Middle frontal gyrus (tissue), 1 donor: ENCODE measurements at regions not wholly inside any gene's neighbourhood (a gene's known extent, or its start where the extent isn't known, plus 50 kb on each side); places are given as distances from the start of the nearest gene placed in this dataset.

ENCODE experiments used
- DNase-seq: peaks from one replicate; pipeline ENCODE4 v3.0.0-alpha.2; 2015; ENCODE audit warnings: low spot score; ENCODE audit errors: extremely low spot score

DNA sequence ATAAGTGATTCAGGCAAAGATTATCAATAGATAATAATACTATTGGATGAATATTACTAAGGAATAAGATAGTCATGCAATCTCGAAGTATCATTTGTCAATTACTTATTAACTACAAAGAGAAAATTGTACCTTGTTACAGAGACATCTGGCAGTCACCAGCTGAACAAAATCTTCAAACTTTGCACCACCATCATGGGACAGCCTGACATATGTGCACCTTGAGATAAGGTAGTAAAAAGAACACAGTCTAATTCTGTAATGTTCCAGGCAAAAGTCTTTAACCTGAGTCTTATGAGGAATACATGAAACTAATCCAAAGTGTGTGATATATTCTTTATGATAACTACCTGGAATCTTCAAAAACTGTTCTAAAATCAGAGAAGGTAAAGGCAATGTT, 423.0 kb upstream of the ZNF608 start:
- no peak for DNase-seq

DNA sequence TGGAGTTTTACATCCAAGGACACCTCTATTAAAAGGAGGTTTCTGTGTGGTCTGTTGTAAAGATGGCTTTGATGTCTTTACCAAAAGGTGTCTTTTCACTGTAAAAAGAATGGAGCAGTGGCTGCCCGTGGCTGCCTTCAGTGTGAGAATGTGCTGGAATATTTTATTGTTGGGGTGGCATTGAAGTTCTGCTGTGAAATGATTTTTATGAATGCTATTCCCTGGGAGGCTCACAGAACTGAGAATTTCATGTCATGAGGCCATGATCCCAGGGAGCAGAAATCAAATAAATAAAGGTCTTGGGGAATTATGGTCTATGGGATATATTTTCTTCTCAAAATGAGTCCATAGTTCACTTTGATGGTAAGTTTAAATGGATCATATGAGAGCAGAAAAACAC, 425.2 kb upstream of the ZNF608 start:
- no peak for DNase-seq

- DNase-seq = no peak
These were observed 429.0 kb upstream of the ZNF608 start for GRCh38 chr5:125175348-125176004.

DNA sequence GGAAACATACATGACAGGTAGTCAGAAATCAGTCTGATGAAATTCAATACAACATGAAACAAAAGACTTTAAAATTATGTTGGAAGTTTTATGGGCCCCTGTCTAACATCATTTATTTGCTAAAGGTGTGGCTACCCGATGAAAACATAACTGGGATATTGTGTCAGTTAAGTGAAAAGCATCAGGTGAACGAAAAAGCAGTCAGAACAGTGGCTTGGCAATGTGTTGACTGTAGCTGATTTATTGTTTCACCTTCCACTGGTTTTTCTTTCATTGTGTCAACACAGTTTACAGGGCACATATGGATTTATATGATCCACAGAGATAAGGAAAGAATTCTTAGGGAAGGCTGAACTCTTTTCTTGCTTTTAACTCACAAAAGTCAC, 429.6 kb upstream of the ZNF608 start:
- no peak for DNase-seq

DNA sequence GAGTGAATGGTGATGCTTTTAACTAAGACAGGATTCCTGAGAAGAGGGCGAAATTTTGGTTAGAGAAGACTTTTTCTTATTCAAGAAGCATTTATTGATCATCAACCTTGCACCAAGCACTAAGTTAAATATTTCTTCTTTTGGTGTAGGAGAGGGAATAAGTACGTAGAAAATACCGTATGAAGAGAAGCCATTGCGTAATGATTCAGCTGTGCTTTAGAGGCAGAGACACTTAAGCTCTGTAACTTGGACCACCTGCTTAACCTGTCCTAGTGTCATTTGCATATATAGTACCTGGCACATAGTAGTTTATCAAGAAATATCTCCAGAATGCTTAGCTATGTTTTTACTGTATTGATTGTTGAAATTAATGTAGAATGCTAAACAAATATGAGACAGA, 430.9 kb upstream of the ZNF608 start:
- DNase-seq = no peak

DNA sequence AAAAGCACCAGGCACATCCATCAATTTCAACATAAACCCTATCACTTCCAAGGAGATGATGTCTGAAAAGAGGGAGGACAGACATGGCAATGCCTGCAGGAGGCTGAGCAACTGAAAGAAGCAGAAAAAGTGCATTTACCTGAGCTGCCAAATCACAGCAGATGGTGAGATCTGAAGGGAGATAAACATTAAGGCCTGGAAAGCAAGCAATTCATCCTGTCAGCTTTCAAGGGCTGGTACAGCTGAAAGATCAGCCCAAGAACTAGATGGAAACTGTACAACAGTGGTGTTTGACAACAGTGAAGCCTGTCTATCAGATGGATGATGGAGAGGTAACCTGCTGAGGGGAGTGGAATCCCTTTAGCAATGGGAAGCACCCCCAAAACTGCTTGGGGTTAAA, 433.2 kb upstream of the ZNF608 start:
- no peak for DNase-seq

DNA sequence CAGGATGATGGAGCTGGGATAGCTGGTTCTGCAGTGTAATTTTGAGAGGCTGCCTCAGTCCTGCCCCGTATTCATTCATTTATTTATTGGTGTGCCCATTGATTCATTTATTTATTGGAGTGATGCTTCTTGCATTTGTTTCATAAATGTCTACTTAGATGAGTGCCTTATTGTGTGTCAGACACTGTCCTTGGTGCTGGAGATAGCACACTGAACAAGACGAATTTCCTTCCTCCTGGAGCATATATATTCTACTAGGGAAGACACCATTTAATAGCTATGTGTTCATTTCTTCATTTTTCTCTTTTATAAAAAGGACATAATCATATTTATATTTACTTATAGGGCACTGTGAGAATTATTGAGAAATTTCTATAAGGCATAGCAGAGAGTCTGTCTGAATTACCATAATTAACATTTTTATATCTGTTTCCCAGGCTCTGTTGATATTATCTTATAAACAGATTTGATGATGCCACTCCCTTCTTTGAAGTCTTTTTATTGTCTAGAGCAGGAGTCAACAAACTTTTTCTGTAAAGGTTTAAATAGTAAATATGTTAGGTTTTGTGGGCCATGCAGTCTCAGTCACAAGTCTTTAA, 433.9 kb upstream of the ZNF608 start:
- no peak for DNase-seq

DNA sequence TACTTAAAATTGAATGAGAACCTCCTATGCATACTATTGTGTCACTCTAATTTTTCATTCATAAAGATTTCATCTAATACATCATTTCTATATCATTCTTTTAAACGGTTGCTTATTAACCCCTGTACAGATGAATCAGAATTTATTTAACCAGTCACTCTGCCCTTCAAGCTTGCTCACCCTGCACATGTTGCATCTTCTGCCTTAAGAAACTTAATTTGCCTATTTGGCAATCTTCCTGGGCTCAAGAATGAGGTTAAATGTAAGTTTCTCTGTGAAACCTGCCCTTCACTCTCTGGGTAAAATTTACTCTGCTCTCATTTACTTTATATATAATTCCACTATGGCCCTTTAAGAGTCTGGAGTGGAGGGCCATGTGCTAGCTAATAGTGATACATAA, 434.7 kb upstream of the ZNF608 start:
- DNase-seq = no peak

GRCh38 chr5:125181955-125182354, 435.5 kb upstream of the ZNF608 start:
- DNase-seq = no peak

- DNase-seq = no peak
These were observed 439.3 kb upstream of the ZNF608 start for GRCh38 chr5:125185740-125186139.

DNA sequence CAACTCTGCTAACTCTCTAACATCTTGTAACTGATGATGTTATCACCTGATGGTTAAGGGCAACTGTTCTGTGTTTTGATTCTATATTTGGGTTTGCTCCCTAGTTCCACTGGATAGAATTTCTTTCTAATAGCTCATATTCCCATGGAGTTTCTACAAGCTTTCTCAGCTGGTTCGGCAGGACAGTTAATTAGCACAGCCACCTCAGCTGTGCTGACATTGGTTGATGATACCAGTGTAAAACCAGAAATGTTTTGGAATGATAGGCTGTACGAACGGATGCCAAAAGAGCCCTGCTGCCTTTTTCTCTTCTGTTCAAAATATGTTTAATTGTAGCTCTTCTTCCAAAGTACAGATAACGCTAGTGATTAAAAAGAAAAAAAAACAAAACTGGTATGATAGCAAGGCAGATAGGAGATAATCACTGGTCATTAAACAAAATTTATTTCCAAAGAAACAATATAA, 440.5 kb upstream of the ZNF608 start:
- no peak for DNase-seq

DNA sequence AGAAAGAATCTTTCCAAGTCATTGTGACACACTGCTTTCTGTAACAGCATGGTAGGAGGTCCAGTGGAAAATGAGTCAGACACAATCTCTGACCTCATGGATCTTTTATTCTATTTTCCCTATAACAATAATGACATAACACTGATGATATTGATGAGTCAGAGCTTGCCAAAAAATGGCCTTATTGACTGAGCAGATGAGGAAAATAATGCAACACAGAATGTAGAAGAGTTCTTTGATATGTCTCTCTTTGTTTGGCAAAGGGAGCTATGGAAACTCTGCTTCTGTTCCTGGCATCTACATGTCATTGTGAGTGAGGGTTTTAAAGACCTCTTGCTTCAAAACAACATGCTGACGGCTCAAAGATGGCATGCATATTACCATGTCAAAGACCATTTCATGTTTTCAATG, 443.1 kb upstream of the ZNF608 start:
- DNase-seq = no peak

DNA sequence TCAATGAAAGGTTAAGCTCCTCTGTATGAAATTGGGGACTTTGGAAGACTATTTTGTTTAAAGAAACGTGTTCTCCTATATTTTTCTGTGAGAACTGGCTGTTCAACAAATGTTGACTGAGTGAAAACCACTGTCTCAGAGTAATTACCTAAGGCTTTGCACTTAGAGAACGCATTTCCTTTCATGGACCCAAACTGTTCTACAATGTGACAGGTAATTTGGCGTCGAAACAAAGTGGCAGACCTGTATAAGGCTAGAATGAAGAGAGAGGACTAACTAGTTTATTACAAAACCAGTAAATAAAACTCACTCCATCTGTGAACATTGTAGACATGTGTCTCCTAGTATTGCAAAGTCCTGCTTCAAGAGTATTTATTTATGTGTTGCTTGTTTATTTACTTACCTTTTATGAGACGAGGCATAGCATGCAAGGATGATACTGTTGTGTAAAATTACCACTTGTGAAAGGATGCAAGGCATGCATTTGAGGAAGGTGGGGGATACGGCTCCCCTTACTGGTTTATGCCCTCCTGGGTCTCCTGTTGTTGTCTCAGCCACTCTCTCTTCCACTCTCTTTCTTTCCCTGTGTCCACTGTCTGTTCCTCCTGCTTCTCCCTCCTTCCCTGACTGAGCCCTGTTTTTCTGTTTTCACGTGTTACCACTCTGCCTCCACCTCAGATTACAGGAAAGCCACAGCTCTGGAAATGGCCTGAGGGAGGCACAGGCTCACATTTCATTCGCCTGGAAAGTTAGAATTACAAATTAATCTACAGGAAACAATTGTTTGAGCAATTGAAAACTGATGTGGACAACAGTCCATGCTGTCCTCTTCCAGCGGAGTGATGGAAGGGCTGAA, 444.0 kb upstream of the ZNF608 start:
- no peak for DNase-seq

- no peak for DNase-seq
These were observed 448.4 kb upstream of the ZNF608 start for GRCh38 chr5:125194883-125195282.

GRCh38 chr5:125196481-125197111, 450.2 kb upstream of the ZNF608 start:
- no peak for DNase-seq

DNA sequence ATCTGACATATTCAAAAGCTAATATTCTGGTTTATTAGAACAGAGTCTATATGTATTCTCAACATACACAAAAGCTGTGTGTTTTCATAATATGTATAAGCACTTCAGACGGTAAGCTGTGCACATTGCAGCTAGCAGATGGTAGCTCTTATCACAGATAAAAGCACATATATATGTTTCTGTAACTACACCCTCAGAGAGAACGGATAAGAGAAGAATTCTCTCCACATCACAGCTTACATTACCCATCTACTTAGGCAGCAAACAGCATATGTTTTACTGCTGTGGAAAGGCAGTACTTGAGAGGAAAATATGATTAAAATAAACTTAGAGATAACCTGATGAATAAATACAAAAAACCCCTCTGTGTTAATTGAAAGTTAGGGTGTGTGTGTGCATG, 450.9 kb upstream of the ZNF608 start:
- DNase-seq = no peak

GRCh38 chr5:125198270-125198974, 452.0 kb upstream of the ZNF608 start:
- DNase-seq = peak; percentile 44

DNA sequence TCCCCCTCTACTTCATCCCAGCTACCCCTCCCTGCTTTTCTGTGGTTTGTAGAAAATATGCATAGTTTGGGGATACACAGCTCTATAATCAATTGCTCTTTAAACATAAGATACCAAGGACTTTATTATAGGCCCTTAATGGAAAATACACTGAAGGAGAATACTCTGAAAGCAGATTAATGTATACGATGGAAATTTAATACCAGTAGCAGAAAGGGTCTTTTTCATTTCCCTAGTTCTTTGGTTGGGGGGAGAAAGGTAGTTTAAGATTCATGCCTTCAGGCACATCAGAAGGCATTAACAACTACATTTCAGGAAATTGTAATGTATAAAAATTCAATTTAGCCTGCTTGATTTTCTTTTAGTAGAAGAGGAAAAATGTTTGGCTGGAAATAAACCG, 452.9 kb upstream of the ZNF608 start:
- DNase-seq = no peak

GRCh38 chr5:125199968-125200865, 453.8 kb upstream of the ZNF608 start:
- no peak for DNase-seq

- DNase-seq = no peak
These were observed 454.5 kb upstream of the ZNF608 start for GRCh38 chr5:125200866-125201373.
